GM23338 (cell line): ENCODE measurements at regions not wholly inside any gene's neighbourhood (a gene's known extent, or its start where the extent isn't known, plus 50 kb on each side); places are given as distances from the start of the nearest gene placed in this dataset.

Source experiments
- ATAC-seq: fragments of 200-7000 bp; cut with Tn5 transposase; 3 replicates; pipeline ENCODE4 v1.9.1; 2020
- DNase-seq: peaks from one replicate; pipeline ENCODE4 v3.0.0-alpha.2; 2015; ENCODE audit warnings: low spot score
- H2AFZ ChIP-seq: fragments of 200-600 bp; sonication (generic); 2 replicates; pipeline ENCODE4 v1.8.0; 2016; ENCODE audit warnings: antibody characterized with exemption, mild to moderate bottlenecking, moderate library complexity
- H3F3A ChIP-seq: fragments of 200-600 bp; sonication (generic); replicated peaks from 2 replicates; pipeline ENCODE4 v1.8.0; 2017; ENCODE audit warnings: antibody characterized with exemption, mixed run types, low read depth
- H3K27ac ChIP-seq: fragments of 200-600 bp; sonication (generic); 2 replicates; pipeline ENCODE4 v1.6.1; 2016; ENCODE audit warnings: low read depth
- H3K27me3 ChIP-seq: fragments of 200-600 bp; sonication (generic); 2 replicates; pipeline ENCODE4 v1.8.0; 2016; ENCODE audit warnings: mild to moderate bottlenecking, mixed run types, moderate library complexity; ENCODE audit not compliant: insufficient read depth
- H3K36me3 ChIP-seq: fragments of 200-600 bp; sonication (generic); 2 replicates; pipeline ENCODE4 v1.8.0; 2016; ENCODE audit warnings: mild to moderate bottlenecking; ENCODE audit not compliant: insufficient read depth
- H3K4me1 ChIP-seq: fragments of 200-600 bp; sonication (generic); 2 replicates; pipeline ENCODE4 v1.8.0; 2016; ENCODE audit warnings: mild to moderate bottlenecking, moderate library complexity; ENCODE audit not compliant: insufficient read depth
- H3K4me2 ChIP-seq: fragments of 200-600 bp; sonication (generic); 2 replicates; pipeline ENCODE4 v1.7.1; 2017; ENCODE audit warnings: mixed run types
- H3K4me3 ChIP-seq: fragments of 200-600 bp; sonication (generic); 2 replicates; pipeline ENCODE4 v1.6.1; 2016; ENCODE audit warnings: mixed run types
- H3K79me2 ChIP-seq: fragments of 200-600 bp; sonication (generic); replicated peaks from 2 replicates; pipeline ENCODE4 v1.8.0; 2017; ENCODE audit warnings: mild to moderate bottlenecking; ENCODE audit not compliant: insufficient read depth
- H3K9me2 ChIP-seq: fragments of 200-600 bp; sonication (generic); 2 replicates; pipeline ENCODE4 v1.8.0; 2017; ENCODE audit not compliant: insufficient read depth
- H4K20me1 ChIP-seq: fragments of 200-600 bp; sonication (generic); replicated peaks from 2 replicates; pipeline ENCODE4 v1.8.0; 2017; ENCODE audit warnings: mild to moderate bottlenecking; ENCODE audit not compliant: insufficient read depth
- H3K27ac Mint-ChIP-seq: 2 replicates; pipeline ENCODE4 v1.8.0; 2020; ENCODE audit warnings: inconsistent platforms, mild to moderate bottlenecking, moderate library complexity, mixed read lengths
- H3K27me3 Mint-ChIP-seq: 3 replicates; pipeline ENCODE4 v1.8.0; 2022; ENCODE audit warnings: low read depth, mild to moderate bottlenecking, moderate library complexity, mixed read lengths, inconsistent platforms; ENCODE audit not compliant: insufficient read depth, poor library complexity
- H3K36me3 Mint-ChIP-seq: 3 replicates; pipeline ENCODE4 v1.8.0; 2021; ENCODE audit warnings: low read depth, mild to moderate bottlenecking, inconsistent platforms, moderate library complexity, mixed read lengths
- H3K4me1 Mint-ChIP-seq: 3 replicates; pipeline ENCODE4 v1.8.0; 2020; ENCODE audit warnings: mild to moderate bottlenecking, inconsistent platforms, mixed read lengths
- H3K4me3 Mint-ChIP-seq: 3 replicates; pipeline ENCODE4 v1.8.0; 2021; ENCODE audit warnings: moderate library complexity, mild to moderate bottlenecking, inconsistent platforms, mixed read lengths
- H3K9me3 Mint-ChIP-seq: 3 replicates; pipeline ENCODE4 v1.8.0; 2020; ENCODE audit warnings: moderate library complexity, mild to moderate bottlenecking, inconsistent platforms, mixed read lengths
- CREB1 ChIP-seq: fragments of 250-450 bp; sonication (Bioruptor Pico); IDR thresholded peaks from 2 replicates; pipeline ENCODE4 v1.5.0; 2020; ENCODE audit warnings: low read depth, mild to moderate bottlenecking, moderate library complexity
- EZH2 ChIP-seq: fragments of 200-600 bp; sonication (generic); IDR thresholded peaks from one replicate; pipeline ENCODE4 v1.8.0; 2017; ENCODE audit warnings: antibody characterized with exemption, mild to moderate bottlenecking, low read depth; ENCODE audit not compliant: unreplicated experiment
- EZH2phosphoT487 ChIP-seq: fragments of 200-600 bp; sonication (generic); IDR thresholded peaks from one replicate; pipeline ENCODE4 v1.8.1; 2018; ENCODE audit warnings: antibody characterized with exemption; ENCODE audit not compliant: unreplicated experiment
- JUNB ChIP-seq: IDR thresholded peaks from one replicate; pipeline ENCODE4 v1.6.1; 2016; ENCODE audit warnings: antibody characterized with exemption; ENCODE audit not compliant: unreplicated experiment
- NANOG ChIP-seq: IDR thresholded peaks from 2 replicates; pipeline ENCODE4 v1.6.1; 2016; ENCODE audit warnings: antibody characterized with exemption, borderline replicate concordance
- POLR2AphosphoS5 ChIP-seq: IDR thresholded peaks from 2 replicates; pipeline ENCODE4 v1.6.1; 2016; ENCODE audit warnings: antibody characterized with exemption, low read depth
- REST ChIP-seq: IDR thresholded peaks from one replicate; pipeline ENCODE4 v1.6.1; 2018; ENCODE audit warnings: antibody characterized with exemption; ENCODE audit not compliant: unreplicated experiment
- STAT1 ChIP-seq: IDR thresholded peaks from one replicate; pipeline ENCODE4 v1.6.1; 2016; ENCODE audit warnings: antibody characterized with exemption; ENCODE audit not compliant: unreplicated experiment
- ZNF114 ChIP-seq: fragments of 250-450 bp; sonication (Bioruptor Pico); IDR thresholded peaks from 2 replicates; pipeline ENCODE4 v1.5.0; 2020; ENCODE audit warnings: mild to moderate bottlenecking, moderate library complexity
- ZNF331 ChIP-seq: fragments of 250-450 bp; sonication (Bioruptor Pico); IDR thresholded peaks from 2 replicates; pipeline ENCODE4 v1.5.0; 2020; ENCODE audit warnings: low read depth, mild to moderate bottlenecking, moderate library complexity
- TF ChIP-seq, protein P1 (sequence below), 2 experiments: fragments of 200-600 bp in 1 of 2; sonication (generic) in 1 of 2; conservative IDR thresholded peaks; 2 replicates each; pipeline versions ENCODE4 v1.5.1 to v1.6.1; 2016 to 2017; ENCODE audit warnings: antibody characterized with exemption in 2 of 2, low read depth in 2 of 2, mild to moderate bottlenecking in 2 of 2, moderate library complexity in 1 of 2
- TF ChIP-seq, protein P2 (sequence below): IDR thresholded peaks from 2 replicates; pipeline ENCODE4 v1.6.1; 2016; ENCODE audit warnings: antibody characterized with exemption

DNA sequence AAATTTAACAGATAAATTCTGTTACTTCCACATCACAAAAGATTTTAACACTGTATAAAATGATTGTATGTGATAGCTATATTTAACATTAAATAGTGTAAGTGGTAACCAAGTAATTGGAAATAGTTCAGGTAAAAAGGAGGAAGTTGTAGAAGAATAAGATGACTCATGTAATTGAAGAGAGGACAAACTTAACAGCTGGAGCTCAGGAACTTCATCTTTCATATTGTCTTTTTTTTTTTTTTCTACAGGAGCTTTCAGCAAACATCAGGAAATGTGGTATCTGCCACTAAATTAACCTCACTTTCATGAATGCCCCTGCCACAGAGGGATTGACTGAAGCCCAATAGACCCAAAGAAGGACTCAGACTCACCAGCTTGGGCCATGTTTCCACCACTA is 188.4 kb upstream of the VEGFC start (continued):
- TF ChIP-seq REST (no peak), ZNF331 (CRISPR knock-in tag) (no peak), EZH2phosphoT487 (no peak), STAT1 (no peak)
- TF ChIP-seq, protein P1, sequence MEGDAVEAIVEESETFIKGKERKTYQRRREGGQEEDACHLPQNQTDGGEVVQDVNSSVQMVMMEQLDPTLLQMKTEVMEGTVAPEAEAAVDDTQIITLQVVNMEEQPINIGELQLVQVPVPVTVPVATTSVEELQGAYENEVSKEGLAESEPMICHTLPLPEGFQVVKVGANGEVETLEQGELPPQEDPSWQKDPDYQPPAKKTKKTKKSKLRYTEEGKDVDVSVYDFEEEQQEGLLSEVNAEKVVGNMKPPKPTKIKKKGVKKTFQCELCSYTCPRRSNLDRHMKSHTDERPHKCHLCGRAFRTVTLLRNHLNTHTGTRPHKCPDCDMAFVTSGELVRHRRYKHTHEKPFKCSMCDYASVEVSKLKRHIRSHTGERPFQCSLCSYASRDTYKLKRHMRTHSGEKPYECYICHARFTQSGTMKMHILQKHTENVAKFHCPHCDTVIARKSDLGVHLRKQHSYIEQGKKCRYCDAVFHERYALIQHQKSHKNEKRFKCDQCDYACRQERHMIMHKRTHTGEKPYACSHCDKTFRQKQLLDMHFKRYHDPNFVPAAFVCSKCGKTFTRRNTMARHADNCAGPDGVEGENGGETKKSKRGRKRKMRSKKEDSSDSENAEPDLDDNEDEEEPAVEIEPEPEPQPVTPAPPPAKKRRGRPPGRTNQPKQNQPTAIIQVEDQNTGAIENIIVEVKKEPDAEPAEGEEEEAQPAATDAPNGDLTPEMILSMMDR (conservative IDR thresholded peaks at IDR 0.05; ENCODE audit: low read depth in 2 of 2), result no peak

GRCh38 chr4:176981551-176981950 is 188.8 kb upstream of the VEGFC start:
- Histone ChIP-seq H3K4me1 (no peaks in the 10 kb centered on the region), H3K27me3 (no peaks in the 10 kb centered on the region), H3K36me3 (no peaks in the 10 kb centered on the region), H3K4me2 (no peak overlapping the region), H4K20me1 (no peaks in the 10 kb centered on the region), H3K79me2 (no peaks in the 10 kb centered on the region), H2AFZ (no peak overlapping the region; the same call in 1 of the 2 replicates), H3F3A (no peaks in the 10 kb centered on the region), H3K9me2 (no peaks in the 10 kb centered on the region; the same call in 1 of the 2 replicates), H3K27ac (no peak overlapping the region), H3K4me3 (no peak overlapping the region)
- Mint-ChIP-seq H3K27me3 (no peaks in the 10 kb centered on the region), H3K4me1 (no peaks in the 10 kb centered on the region), H3K36me3 (no peaks in the 10 kb centered on the region), H3K9me3 (no peaks in the 10 kb centered on the region), H3K4me3 (no peak overlapping the region), H3K27ac (no peak overlapping the region)
- DNase-seq (no peak), ATAC-seq (no peak)
- TF ChIP-seq NANOG (no peak), ZNF114 (CRISPR knock-in tag) (no peak), CREB1 (CRISPR knock-in tag) (no peak), EZH2phosphoT487 (no peak), EZH2 (no peak), STAT1 (no peak), REST (no peak), POLR2AphosphoS5 (no peak), JUNB (no peak), ZNF331 (CRISPR knock-in tag) (no peak)
- TF ChIP-seq, protein P2, sequence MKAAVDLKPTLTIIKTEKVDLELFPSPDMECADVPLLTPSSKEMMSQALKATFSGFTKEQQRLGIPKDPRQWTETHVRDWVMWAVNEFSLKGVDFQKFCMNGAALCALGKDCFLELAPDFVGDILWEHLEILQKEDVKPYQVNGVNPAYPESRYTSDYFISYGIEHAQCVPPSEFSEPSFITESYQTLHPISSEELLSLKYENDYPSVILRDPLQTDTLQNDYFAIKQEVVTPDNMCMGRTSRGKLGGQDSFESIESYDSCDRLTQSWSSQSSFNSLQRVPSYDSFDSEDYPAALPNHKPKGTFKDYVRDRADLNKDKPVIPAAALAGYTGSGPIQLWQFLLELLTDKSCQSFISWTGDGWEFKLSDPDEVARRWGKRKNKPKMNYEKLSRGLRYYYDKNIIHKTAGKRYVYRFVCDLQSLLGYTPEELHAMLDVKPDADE, result no peak
- TF ChIP-seq, protein P1 (conservative IDR thresholded peaks at IDR 0.05; ENCODE audit: low read depth in 2 of 2), result no peak
